ENCODE measurements at regions not wholly inside any gene's neighbourhood (a gene's known extent, or its start where the extent isn't known, plus 50 kb on each side); places are given as distances from the start of the nearest gene placed in this dataset.
"Not testable (repeated sequence)": the region's sequence is repeated elsewhere in the genome, so short reads cannot be mapped to it uniquely, and the experiment has no call there.

GRCh38 chr20:40861427-40862008 is 167.1 kb upstream of the TOP1 start:
- DNase-seq: no peak

- no peak for DNase-seq
Measured at GRCh38 chr20:40863355-40863919, 165.2 kb upstream of the TOP1 start.

- no peak for DNase-seq
Measured at GRCh38 chr20:40864470-40864869, 164.2 kb upstream of the TOP1 start.

GRCh38 chr20:40865095-40865494 is 163.5 kb upstream of the TOP1 start:
- no peak for DNase-seq

GRCh38 chr20:40866056-40866455 is 162.6 kb upstream of the TOP1 start:
- no peak for DNase-seq

- no peak for DNase-seq
Measured at GRCh38 chr20:40868551-40869217, 159.9 kb upstream of the TOP1 start.

- DNase-seq: no peak
Measured at GRCh38 chr20:40869218-40870147, 159.1 kb upstream of the TOP1 start.

GRCh38 chr20:40875116-40876085 is 153.2 kb upstream of the TOP1 start:
- no peak for DNase-seq

GRCh38 chr20:40878099-40878498 is 150.5 kb upstream of the TOP1 start:
- DNase-seq: not testable (repeated sequence)

GRCh38 chr20:40880063-40880728 is 148.4 kb upstream of the TOP1 start:
- DNase-seq: no peak

- no peak for DNase-seq
Measured at GRCh38 chr20:40880729-40881109, 147.9 kb upstream of the TOP1 start.

- DNase-seq: no peak
Measured at GRCh38 chr20:40882152-40882551, 146.5 kb upstream of the TOP1 start.

- no peak for DNase-seq
Measured at GRCh38 chr20:40883097-40883496, 145.5 kb upstream of the TOP1 start.

- DNase-seq: no peak
Measured at GRCh38 chr20:40887105-40887504, 141.5 kb upstream of the TOP1 start.

GRCh38 chr20:40889266-40889665 is 139.4 kb upstream of the TOP1 start:
- not testable (repeated sequence) for DNase-seq

- no peak for DNase-seq
Measured at GRCh38 chr20:40890181-40890580, 138.4 kb upstream of the TOP1 start.

- no peak for DNase-seq
Measured at GRCh38 chr20:40890635-40891034, 138.0 kb upstream of the TOP1 start.

GRCh38 chr20:40891351-40891750 is 137.3 kb upstream of the TOP1 start:
- DNase-seq: no peak

GRCh38 chr20:40892642-40893041 is 136.0 kb upstream of the TOP1 start:
- DNase-seq: no peak

GRCh38 chr20:40893610-40894236 is 134.9 kb upstream of the TOP1 start:
- DNase-seq: no peak

- DNase-seq: no peak
Measured at GRCh38 chr20:40894237-40894630, 134.4 kb upstream of the TOP1 start.

Data from SIG-M5 (cell line).